NCI-H2107 treated with DMSO at 0.1 percent for 48 hours (cell line): ENCODE measurements at regions not wholly inside any gene's neighbourhood (a gene's known extent, or its start where the extent isn't known, plus 50 kb on each side); places are given as distances from the start of the nearest gene placed in this dataset.
A peak's percentile ranks its signal among the peaks of the same experiment; 100 is the strongest.
"Not testable (repeated sequence)": the region's sequence is repeated elsewhere in the genome, so short reads cannot be mapped to it uniquely, and the experiment has no call there.

Experiments
- DNase-seq: peaks from one replicate; lab custom pipeline; 2025; ENCODE audit not compliant: unreplicated experiment; lab: John Stamatoyannopoulos, UW

DNA sequence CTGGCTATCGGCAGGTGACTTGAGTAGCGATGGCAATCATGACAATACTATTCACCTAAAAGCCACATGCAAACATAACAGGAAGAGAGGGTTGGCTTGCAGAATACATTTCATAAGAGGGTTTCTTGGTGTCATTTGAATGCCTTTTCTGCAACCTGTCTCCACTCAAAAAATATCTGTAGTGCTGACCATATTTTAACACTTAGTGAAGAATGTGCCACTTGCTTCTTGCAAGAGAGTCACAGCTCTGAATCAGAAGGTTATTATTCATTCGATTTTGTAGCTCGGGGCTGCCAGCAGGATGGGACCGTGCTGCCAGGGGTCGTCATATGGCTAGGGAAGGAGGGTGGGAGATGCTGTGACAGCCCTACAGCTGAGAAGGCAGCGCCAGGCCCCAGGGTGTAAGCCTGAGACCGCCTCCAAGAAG, 152.0 kb upstream of the PITRM1 start:
- no peak for DNase-seq

DNA sequence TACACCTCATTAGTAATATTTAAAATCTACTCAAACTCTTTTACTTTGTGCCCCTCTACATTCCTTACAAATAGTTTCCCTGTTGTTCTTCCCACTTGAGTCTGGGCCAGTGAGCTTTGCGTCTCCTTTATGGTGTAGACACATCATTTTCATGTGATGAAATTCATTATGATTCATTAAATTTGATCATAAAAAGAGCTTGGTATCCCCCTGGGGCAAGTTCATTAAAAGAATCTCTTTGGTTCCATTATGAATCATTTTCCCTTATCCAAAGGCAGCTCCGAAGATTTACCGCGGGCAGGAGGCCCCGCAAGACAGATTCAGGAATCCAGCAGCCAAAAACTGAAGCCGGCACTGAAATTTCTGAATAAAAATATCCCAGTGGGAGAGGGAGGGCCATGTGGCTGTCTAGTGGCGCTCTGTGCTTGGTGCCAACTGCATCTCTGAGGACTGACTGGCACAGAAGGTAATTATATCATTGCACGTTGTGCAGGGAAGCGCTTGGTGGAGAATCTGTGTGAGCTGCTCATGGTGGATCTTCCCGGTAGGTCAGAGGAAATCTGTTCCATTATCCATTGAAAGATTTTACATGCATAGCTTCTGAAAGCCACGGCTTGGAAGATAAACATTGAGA, 151.4 kb upstream of the PITRM1 start:
- no peak for DNase-seq

- no peak for DNase-seq
Measured at GRCh38 chr10:3321123-3321522, 148.5 kb upstream of the PITRM1 start.

GRCh38 chr10:3319811-3320226, 147.2 kb upstream of the PITRM1 start:
- no peak for DNase-seq

DNA sequence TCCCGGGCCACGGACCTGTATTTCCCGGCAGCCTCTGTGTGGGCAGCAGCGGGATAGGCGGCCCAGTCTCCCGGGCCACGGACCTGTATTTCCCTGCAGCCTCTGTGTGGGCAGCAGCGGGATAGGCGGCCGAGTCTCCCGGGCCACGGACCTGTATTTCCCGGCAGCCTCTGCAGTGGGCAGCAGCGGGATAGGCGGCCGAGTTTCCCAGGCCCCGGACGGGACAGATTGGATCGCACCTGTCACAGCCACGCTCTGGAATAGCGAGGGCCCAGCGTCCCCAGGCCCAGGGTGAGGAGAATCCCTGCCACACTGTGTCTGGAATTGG, 145.9 kb upstream of the PITRM1 start:
- not testable (repeated sequence) for DNase-seq

- DNase-seq, result not testable (repeated sequence)
Measured at GRCh38 chr10:3317553-3318479, 145.2 kb upstream of the PITRM1 start.

DNA sequence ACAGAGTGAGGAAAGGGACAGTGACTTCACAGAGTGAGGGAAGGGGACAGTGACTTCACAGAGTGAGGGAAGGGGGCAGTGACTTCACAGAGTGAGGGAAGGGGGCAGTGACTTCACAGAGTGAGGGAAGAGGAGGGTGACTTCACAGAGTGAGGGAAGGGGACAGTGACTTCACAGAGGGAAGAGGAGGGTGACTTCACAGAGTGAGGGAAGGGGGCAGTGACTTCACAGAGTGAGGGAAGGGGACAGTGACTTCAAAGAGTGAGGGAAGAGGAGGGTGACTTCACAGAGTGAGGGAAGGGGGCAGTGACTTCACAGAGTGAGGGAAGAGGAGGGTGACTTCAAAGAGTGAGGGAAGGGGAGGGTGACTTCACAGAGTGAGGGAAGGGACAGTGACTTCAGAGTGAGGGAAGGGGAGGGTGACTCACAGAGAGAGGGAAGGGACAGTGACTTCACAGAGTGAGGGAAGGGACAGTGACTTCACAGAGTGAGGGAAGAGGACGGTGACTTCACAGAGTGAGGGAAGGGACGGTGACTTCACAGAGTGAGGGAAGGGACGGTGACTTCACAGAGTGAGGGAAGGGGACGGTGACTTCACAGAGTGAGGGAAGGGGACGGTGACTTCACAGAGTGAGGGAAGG, 142.0 kb upstream of the PITRM1 start:
- DNase-seq, result not testable (repeated sequence)

- not testable (repeated sequence) for DNase-seq
Measured at GRCh38 chr10:3313784-3314444, 141.3 kb upstream of the PITRM1 start.

DNA sequence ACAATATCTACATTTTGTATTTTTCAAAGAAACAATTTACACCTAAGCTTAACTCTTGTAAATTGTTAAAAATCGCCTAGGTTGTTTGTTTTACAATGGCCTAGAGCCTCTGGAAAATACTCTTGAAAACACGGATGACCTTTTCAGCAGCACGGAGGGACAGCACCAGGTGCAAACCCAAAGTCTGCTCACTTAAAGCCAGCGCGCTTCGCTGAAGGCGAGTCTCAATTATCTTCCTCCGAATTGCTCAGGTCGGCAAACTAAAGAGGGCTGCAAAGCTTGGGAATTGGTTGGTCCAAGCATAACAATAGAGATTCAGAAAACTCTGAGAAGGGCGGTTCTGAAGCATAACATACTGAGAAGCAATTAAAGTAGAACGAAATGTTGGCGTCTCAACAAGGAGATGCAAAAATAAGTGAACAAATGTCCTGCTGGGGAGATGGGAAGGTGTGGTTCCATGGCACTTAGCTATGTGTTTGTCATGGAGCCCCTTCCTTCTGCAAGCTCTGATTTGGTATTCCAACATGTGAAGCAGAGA, 139.9 kb upstream of the PITRM1 start:
- peak; percentile 6 for DNase-seq

DNA sequence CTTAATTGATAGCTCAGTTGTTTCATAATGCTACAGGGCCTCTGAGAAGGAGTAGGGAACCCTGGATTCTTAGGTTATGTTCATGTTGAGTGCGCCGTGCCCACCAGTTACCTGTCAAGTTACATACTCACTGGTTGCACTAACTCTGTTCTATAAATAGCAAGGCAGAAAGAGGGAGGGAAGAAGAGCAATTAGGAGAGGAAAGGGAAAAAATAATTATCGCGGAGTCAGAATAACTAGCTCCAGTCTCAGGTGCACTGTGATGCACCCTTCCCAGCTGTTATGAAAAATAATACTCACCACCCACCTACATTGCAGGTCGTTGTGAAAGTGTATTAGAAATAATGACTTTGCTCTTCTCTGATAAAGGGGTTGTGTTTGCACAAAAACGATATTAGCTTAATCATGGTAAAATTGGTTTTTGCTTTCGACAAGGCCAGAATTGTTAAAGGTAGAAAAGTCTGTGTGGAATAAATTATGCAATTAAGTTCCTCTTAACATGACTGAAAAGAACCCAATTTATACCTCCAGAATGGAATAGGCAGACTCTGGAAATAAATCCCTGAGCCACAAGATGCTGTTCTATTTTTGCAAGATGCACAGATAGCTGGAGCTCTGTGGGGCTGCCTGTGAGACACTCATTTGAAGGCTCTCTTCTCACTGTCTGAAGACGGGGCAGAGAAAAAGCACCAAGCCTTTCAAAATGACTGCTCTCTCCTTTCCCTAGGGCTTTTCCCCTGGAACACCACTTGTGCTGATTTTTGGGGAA, 137.6 kb upstream of the PITRM1 start:
- no peak for DNase-seq

GRCh38 chr10:3306050-3306449, 133.5 kb upstream of the PITRM1 start:
- DNase-seq, result no peak

DNA sequence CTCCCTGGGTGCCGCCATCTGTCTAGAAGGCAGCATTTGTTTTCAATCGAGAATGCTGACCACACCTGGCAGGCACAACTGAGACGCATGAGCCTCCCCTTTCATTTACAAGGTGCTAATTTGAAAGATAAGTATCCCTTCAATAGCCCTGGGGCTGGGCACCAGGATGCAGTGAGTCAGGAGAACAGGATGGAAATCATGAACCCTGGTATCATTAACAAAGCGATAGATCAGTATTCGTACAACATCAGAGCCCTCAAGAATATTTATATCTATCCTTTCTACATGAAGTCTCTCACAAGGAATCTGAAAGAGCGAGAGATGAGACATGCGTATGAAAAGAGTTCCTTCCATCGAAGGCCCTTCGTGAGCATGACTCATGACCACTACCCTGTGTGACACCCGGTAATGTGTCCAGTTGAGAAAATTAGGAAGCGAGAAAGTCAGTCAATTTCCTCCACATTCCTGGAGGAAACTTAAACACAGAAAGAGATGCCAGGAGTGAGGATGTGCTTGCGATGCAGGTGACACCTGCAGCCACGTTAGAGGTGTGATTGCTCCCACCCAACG, 123.1 kb upstream of the PITRM1 start:
- DNase-seq, result no peak

- peak; percentile 19 for DNase-seq
Measured at GRCh38 chr10:3294919-3295581, 122.5 kb upstream of the PITRM1 start.

DNA sequence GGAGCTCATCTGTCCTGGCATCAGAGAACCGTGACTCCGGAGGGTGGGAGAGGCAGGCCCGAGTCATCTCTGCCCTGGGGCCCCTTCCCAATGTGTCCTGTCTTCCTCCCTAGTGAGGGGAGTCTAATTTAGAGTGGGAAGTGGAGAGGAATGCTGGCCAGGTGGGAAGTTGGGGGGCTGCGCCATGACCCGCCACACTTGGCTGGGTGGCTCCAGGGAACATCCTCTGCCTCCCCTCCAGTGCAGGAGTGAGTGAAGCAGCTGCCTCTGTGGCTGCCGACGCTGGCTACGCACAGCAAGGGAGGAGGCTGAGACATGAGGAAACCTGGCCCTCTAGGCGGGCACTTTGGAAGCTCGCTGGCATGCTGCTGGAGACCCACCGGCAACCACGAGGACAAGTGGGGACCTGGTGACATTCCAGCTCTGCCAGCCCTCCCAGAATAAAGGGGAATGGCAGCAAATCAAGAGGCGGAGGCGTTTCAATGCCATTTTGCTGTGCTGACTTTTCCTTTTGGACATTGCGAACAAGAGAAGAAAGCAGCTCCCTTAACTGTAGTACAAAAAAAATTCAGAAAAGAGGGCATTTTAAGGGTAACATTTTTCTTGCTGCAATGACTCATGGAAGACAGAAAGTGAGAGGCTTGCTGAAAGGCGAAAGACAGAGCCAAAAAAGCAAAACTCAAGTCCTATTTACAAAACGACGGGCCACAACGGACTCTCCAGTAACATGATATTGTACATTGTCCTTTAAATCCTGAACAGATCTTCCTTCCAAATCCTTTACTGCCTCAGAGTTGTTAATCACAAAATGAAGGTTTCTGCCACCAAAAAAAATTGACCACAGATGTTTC, 121.2 kb upstream of the PITRM1 start:
- DNase-seq, result no peak

DNA sequence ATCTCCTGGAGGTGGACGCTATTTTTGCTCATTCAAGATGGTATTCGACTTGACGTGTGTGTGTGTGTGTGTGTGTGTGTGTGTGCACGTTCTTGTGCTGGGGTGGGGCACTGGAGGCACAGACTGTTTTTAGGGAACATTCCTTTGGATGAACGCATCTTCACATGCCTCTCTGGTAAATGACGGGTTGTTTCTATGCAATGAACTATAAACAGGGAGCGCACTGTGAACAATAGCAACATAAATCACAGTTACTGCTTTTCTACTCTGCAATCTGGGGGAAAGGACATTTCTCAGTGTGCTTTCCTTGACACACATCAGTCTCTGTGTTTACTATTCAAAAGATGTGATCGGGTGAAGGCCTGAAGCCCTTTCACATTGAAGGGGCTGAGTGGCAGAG, 120.1 kb upstream of the PITRM1 start:
- no peak for DNase-seq

DNA sequence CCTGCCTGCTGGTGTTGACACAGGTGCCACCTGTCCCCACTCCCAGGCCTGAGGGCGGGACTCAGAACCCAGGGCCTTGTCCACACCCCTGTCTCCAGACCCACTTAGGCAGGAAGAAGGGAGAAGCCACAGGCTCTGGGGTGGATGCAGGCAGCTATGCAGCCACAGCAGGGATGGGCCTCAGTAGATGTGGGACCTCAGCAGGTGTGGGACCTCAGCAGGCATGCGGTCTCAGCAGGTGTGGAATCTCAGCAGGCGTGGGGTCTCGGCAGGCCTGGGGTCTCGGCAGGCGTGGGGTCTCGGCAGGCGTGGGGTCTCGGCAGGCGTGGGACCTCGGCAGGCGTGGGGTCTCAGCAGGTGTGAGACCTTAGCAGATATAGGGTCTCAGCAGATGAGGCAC, 118.0 kb upstream of the PITRM1 start:
- DNase-seq, result no peak

DNA sequence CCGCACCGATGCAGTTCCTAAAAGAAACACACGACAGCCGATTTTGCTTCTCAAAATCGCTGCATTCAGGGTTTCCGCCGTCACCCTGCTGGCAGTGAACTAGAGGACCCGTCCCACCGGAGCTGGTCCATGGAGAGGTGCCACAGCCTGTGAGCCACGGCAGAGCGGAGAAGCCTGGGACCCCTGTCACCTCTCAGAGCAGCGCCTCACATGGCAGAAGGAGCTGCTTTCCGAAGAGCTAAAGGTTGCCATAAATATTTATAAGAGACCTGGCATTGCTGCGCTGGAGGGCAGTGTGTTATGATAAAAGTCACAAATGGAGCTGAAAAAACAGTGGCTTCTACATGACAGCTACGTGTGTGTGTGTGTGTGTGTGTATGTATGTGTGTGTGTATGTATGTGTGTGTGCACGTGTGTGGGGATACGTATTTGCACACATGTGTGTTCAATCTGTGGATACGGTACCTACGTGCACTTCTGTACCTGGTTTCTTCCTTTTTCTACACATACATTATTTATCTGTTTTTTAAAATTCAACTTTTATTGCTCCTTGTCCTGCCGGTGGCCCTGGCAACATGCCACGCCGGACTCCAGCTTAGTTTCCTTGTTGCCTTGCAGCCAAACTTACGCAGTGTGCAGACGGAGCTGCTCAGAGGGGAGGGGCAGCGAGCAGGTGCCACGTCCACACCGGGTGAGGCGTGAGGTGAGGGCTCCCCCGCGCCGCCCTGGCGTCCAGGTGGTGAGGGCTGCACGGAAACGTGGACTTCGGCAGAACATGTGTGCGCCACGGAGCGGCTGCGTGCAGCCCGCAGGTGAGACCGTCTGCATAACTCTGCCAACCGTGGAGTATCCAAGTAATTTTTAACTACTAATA, 115.2 kb upstream of the PITRM1 start:
- no peak for DNase-seq

- DNase-seq, result no peak
Measured at GRCh38 chr10:3282674-3283017, 110.1 kb upstream of the PITRM1 start.
